PC-3 (cell line): ENCODE measurements at regions not wholly inside any gene's neighbourhood (a gene's known extent, or its start where the extent isn't known, plus 50 kb on each side); places are given as distances from the start of the nearest gene placed in this dataset.

Source experiments
- EZH2phosphoT487 ChIP-seq: fragments of 300-600 bp; sonication (generic); IDR thresholded peaks from 2 replicates; pipeline ENCODE4 v1.6.1; 2018; ENCODE audit warnings: mild to moderate bottlenecking, antibody characterized with exemption, low read length, borderline replicate concordance
- TF ChIP-seq, protein P1 (sequence below): fragments of 300-600 bp; sonication (generic); conservative IDR thresholded peaks from 2 replicates; pipeline ENCODE4 v1.5.1; 2017; ENCODE audit warnings: antibody characterized with exemption, low read depth, mild to moderate bottlenecking, low read length

DNA sequence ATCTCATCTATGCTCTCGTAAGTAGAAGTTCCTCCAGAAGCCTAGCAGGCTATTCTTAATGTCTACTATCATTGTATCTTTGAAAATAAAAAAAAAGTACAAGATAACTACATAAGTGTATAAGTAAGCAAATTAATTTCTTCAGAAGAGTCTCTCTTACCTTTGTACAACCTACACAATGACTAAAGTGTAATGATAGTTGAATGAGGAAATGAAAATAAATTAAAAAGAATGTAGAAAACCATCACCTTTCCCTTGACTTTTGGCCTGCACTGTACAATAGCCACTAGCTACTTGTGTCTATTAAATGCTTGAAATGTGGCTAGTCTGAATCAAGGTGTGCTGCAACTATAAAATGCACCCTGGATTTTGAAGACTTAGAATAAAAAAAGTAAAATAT is 229.9 kb upstream of the FOXN3 start:
- no peak for TF ChIP-seq EZH2phosphoT487
- TF ChIP-seq, protein P1, sequence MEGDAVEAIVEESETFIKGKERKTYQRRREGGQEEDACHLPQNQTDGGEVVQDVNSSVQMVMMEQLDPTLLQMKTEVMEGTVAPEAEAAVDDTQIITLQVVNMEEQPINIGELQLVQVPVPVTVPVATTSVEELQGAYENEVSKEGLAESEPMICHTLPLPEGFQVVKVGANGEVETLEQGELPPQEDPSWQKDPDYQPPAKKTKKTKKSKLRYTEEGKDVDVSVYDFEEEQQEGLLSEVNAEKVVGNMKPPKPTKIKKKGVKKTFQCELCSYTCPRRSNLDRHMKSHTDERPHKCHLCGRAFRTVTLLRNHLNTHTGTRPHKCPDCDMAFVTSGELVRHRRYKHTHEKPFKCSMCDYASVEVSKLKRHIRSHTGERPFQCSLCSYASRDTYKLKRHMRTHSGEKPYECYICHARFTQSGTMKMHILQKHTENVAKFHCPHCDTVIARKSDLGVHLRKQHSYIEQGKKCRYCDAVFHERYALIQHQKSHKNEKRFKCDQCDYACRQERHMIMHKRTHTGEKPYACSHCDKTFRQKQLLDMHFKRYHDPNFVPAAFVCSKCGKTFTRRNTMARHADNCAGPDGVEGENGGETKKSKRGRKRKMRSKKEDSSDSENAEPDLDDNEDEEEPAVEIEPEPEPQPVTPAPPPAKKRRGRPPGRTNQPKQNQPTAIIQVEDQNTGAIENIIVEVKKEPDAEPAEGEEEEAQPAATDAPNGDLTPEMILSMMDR, result no peak
